ENCODE measurements at regions not wholly inside any gene's neighbourhood (a gene's known extent, or its start where the extent isn't known, plus 50 kb on each side); places are given as distances from the start of the nearest gene placed in this dataset.

DNA sequence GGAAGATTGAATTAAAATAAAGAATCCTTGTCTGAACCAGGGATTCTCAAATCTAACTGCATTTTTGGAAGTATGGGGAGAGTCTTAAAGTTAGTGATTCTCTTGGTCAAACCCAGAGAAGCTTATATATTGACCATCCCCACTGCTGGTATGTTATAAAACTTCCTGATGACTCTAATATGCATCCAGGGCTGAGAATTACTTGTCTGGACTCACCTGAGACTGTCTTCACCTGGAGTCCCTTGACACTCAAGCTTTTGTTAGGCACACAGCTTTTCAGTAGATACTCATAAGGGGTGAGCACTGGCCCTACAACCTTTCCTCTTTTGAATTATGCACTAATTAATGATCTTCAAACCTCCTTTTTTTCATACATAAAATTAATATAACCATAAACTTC, 149.6 kb upstream of the GULP1 start:
- DNase-seq (ENCODE audit: low spot score) = no peak

DNA sequence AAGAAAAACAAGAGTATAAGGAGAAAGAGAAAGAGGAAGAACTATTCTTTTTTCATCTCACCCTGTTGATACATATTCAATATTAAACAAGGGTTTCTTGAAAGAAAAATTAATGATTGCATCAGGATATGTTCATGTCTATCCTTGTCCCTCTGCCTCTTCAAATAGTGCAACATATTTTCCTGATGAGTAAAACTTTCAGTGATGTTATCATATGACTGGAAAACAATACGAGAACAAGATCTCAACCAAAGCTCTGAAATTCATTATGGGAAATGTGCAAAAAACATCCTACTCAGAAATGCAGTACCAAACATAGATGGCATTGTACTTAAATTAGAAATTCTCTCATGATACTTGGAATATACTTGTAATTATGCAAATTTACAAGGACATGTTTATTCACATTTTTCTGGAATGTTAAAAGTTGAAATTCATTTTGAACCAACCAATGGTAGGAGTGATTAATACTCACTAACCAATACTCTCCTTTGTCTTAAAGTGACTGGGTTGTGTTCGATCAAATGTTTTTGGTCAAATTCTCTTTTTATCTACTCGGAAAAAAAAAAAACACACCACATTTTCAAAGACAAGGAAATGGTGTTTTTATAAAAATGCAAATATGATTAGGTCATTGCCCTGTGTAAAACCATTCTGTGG, 148.9 kb upstream of the GULP1 start:
- DNase-seq (ENCODE audit: low spot score) = peak; percentile 53

DNA sequence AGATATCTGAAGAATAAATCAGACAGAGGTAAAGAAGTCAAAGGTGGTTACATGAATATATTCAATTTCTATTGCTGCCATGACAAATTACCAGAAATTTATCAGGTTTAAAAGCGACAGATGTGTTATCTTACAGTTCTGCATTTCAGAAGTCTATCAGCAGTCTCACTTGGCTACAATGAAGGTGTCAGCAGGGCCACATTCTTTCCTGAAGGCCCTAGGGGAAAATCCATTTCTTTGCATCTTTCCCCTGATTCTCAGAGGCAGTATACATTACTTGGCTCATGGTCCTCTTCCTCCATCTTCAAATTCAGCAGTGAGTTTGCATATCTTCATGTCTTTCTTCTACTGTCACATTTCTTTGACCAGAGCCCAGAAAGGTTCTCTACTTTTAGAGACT, 145.8 kb upstream of the GULP1 start:
- no peak for DNase-seq (ENCODE audit: low spot score)

DNA sequence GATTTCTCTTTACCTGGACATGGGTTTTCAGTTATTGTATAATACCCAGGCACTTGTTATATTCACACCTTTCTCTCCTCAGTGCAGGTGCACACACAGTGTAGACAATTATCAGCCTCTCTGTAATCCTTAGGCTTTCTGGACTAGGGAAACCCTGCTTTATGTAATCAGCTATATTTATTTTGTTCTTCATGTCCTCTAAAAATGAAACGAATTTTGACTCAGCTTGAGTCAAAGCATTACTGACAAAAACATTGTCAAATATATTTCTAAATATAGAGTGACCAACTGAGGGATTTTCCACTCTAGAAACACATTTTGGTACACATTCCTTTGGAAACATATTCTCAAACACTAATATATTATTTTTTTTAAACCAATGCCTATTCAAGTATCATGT, 144.8 kb upstream of the GULP1 start:
- no peak for DNase-seq (ENCODE audit: low spot score)

DNA sequence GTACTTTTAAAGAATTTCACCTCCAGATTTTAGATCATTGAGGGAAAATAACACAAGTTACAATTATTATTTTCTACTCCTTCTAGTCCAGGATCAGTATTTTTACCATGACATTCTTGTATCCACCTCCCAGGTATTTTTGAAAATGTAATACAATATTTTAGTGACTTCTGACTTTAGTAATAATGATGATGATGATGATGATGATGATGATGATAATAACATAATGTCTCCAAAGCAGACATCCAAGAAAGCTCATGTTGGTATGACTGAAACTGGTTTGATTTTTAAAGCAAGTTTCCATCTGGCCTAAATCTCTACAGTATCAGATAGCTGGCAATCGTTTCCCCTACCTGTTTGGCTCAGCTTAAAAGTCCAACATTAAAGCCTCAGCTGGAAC, 140.0 kb upstream of the GULP1 start:
- no peak for DNase-seq (ENCODE audit: low spot score)

DNA sequence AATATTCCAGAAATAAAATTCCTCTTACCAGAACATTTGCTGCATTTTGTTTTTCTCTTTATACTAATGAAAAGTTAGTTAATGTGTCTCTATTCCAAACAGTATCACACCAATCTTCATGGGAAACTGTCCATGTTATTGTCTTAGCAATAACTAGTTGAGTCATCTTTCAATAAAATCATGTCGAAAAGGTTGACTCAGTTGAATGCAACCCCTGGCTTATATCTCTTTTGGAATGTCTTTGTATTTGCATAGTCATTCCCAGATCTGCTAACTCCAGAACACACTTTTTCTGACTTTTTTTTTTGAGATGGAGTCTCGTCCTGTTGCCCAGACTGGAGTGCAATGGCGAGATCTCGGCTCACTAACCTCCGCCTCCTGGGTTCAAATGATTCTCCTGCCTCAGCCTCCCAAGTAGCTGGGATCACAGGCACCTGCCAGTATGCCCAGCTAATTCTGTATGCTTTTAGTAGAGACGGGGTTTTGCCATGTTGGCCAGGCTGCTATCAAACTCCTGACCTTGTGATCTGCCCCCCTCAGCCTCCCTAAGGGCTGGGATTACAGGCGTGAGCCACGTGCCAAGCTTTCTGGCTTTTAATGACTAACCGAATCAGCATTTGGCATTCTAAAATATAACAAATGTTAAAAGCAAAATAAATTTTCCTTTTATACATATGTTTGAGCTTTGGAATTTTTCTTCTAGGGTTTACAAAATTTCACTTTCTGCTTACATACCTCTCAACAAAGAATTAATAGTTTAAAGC, 133.2 kb upstream of the GULP1 start:
- peak; percentile 10 for DNase-seq (ENCODE audit: low spot score)

DNA sequence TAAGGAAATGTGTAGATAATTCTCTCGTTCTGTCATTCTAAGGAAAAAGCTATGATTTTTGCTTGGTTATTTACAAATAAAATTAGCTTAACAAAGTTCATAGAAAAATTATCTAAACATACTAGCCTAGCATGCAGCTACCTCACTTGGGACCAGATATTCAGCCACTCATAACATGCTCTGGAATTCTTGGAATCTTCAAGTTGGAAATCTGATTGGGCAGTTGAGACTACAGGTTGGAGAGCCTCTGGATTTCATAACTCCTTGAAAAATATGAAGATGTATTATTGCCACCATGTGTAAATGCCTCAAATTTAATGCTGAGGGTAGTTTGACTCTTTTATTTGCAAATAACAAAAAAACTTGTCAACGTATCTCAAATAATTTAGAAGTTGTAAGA, 132.2 kb upstream of the GULP1 start:
- no peak for DNase-seq (ENCODE audit: low spot score)

DNA sequence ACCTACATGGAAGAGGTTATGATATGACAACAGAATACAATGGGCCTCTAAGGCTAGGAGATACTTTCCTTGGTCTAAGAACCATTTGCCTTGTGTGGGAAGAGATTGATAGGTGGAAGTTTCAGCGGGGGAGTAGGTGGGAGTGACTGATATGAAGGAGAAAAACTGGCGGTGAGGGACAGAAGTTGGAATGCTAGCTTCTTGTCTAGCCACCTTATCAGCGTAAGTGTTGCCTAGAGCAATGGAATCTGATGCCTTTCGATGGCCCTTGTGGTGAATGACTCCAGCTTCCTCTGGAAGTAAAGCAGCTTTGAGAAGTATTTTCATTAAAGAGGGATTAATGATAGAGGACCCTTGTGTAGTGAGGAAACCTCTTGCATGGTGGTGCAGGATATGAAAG, 121.3 kb upstream of the GULP1 start:
- DNase-seq (ENCODE audit: low spot score) = no peak

DNA sequence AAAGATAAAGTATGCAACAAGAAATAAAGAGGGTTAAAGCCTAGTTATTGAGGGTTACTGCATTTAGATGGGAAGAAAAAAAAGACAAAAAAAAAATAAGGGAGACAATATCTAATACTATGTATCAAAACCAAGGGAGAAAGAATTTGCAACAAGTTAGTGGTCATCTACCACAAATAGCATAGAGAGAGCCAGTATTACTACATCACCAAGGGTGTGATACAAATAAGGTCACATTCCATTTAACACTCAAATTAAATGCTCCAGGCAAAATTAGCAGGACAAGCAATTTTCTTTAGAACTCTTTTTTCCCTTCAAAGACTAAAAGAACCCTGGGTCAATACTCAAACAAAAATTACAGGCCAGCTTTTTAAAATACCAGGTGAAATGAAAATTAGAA, 115.1 kb upstream of the GULP1 start:
- DNase-seq (ENCODE audit: low spot score) = no peak

DNA sequence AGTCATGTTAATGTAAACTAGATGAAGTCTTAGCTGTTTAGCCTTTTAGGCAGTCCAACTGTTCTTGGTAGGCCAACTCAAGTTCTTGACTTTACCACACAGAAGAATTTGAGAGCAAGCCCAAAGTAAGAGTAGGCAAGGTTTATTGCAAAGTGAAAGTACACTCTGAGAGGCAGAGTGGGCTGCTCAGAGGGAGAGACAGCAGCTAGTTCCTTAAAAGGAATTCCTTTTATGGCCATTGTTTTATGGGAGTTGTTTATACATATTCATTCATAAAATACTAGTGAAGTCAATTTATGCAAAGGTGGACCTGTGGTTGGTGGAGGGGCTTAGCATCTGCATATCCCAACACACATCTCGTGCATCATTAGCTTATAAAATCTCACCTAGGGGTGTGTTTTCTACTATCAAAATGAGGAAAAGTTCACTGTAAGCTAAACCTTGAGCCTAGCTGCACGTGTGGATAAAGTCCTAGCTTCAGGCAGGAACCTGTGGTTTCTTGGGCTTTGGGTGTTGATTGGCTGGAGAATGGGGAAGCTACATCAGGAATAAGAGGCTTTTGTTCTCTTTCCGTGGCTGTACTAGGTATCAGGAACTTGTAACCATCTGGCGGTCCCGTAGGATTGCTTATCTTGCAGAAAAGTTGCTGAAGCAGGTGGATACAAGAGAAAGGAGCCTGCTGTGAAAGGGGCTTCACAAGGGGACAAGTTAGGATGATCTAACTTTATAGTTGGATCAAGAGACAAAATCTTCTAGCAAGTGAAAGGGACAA, 110.4 kb upstream of the GULP1 start:
- DNase-seq (ENCODE audit: low spot score) = no peak

DNA sequence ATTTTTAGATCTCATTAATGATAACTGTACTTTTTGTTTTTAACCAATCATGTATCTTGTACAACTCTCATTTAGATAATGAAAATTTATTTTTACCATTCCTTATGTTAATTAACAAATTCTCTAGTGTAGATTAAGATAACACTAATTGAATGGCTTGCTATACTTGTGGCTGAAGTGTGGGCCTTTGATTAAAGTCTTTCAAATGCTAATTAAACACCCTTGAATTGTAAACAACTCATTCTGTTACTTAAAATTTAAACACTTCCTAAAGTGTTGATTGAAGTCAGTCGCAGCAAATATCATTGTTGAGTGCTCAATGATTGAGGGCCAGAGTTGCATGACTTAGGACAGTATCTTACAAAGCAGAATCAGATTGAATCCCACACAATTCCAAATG, 109.8 kb upstream of the GULP1 start:
- no peak for DNase-seq (ENCODE audit: low spot score)

DNA sequence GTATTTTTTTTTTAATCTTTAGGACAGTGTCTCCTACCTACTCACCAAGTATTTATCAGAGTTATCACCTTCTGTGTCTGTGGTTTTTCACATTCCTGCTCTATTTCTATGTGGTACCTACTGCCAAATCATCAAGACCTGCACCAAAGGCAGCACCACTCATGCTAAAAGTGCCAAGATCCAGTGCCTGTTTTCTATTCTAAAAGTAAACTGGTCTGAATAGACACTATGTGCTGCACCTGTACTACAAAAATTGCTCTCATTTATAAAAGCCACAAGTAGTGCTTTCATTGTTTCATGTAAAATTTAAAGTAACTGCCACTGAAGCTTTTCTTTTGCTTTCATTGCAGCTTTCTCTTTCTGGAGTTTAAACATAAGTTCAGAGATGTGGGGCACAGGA, 103.9 kb upstream of the GULP1 start:
- DNase-seq (ENCODE audit: low spot score) = no peak

DNA sequence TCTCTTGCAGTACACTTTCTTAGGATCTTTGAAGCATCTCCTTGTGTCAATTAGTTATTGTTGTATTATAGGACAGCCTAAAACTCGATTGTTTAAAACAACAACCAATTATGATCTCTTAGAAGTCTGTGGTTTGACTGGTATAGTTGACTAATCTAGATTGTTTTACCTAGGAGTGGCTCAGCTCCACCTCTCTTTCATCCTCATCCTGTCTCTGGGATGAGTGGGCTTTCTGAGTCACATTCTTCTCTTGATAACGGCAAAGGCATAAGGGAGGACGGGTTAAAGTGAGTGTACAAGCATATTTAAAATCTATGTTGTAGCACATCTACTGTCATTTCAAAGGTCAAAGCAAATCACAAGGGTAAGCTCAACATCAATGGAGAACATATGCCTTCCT, 102.3 kb upstream of the GULP1 start:
- DNase-seq (ENCODE audit: low spot score) = peak; percentile 64

DNA sequence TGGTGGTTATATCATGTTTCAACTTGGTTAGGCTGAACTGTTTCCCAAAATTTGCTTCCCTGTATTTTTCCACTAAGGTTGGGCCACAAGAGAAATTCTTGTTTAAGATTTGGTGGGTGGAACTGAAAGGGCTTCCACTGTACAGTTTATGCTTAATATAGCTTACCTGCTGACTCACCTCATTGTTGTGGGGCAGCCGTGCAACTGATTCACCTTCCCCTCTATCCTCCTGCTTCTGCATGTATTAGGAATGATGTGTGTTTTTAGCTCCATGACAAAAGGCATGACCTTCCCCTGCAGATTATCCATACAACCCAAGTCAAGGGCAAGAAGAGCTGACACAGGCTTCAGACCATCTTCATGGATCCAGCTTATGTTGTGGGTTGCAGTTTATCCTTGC, 98.4 kb upstream of the GULP1 start:
- DNase-seq (ENCODE audit: low spot score) = peak; percentile 79

DNA sequence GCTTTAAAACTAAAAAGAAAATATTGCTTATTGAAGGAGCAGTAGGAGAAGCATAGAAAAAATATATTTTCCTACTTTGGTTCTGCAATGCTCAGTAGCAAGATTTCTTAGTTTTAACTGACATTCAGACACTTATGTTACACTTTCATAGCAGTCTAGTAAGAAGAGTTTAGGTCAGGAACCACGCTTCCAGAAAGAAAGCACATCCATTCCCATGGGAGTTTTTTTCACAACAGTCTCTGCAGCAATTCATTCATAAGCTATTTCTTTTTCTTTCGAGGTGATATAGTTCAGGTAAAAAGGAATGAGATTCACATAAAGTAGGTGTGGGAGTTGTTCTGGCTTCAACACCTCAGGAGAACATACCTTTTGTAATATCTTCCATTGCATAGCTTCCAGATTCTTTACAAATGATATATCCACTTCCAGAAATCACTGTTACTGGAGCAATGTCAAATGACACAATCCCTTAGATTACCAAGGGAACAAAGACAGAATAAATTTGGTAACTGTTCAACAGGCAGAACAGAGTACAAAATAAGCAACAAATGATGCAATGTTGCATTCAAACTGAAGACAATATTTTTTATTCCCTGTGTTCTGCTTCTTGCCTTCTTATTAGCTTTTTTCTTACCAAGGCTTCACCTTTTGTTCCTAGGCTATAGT, 95.2 kb upstream of the GULP1 start:
- no peak for DNase-seq (ENCODE audit: low spot score)

DNA sequence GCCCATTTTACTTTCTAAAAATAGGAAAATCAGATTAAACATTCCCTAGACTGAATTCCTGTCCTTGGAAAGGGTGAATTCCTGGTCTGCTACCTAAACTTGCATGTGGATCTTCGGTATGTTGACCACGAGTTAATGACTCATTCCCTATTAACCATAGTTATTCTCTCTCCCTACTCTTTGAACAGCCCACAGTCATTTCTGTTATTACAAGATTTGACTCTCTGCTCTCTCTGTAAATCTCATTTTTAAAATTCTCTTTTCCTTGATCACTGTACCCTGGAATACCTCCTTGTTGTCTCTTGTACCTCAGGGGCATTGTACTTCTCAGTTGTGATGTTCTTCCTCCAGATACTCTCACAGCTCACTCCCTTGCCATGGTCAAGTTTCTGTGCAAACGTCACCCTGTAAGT, 92.0 kb upstream of the GULP1 start:
- peak; percentile 94 for DNase-seq (ENCODE audit: low spot score)

DNA sequence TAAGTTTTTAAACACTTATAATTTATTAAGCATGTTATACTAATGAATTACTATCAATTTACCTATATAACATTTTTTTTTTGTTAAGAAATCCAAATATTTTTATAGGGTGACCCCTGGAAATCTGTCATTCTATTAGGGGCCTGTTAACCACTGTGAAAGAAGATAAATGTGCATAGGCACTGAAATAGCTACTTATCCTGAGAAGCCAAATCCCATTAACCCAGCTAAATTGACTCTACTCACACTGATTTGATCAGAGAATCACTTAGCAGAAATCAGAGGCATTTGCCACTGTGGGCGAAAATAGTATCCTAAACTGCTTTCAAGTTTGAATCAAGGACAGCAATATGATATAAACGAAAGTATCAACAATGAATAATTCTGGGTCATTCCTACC, 90.0 kb upstream of the GULP1 start:
- DNase-seq (ENCODE audit: low spot score) = no peak

DNA sequence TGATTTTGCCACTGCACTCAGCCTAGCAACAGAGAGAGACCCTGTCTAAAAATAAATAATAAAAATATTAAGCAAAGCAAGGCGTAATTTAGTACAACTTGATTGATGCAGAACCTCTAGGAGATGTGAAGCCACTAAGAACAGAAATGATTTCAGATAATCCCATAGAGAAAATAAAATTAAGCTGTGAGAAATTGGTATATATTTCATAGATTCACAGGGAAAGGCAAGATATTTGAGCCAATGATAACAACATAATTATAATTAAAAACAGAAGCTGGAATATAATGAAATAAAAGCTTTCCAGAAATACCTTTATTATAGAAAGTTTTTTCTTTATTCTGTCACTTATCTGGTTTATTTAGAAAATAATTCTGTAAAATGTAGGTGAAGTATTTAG, 88.9 kb upstream of the GULP1 start:
- no peak for DNase-seq (ENCODE audit: low spot score)

DNA sequence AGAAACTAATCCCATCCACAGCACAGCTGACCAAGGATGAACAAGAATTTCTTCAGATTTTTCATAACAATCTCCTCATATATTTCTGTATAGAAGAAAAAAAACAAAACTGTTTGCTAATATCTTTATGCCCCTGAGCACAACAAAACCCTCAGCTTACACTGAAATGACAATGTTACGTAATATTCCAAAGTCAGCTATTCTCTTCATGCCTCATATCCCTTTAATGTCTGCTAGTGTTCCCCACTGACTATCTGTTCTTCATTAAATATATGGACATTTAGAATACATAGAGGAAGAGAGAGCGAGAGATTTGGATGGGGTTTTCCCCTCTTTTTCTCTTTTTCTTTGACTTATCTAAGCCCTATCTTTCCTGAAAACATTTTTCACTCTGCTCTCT, 87.9 kb upstream of the GULP1 start:
- no peak for DNase-seq (ENCODE audit: low spot score)

DNA sequence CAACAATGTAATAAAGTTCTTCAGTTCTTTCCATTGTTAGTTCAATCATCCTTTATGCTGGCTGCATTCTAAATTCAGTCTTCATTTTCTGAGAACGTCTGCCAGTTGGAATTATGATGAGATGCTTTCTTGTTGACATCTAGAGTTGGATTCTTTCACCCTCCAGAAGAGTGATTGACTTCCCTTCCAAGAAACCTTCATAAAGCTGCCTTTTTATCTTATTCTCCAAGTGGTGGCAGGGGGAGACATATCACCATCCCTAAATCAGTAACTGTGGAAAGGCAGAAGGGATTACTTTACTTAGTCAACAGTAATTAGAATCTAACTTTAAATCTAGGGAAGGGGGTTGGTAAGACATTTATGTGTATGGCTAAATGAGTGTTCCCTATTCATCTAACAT, 86.8 kb upstream of the GULP1 start:
- no peak for DNase-seq (ENCODE audit: low spot score)

DNA sequence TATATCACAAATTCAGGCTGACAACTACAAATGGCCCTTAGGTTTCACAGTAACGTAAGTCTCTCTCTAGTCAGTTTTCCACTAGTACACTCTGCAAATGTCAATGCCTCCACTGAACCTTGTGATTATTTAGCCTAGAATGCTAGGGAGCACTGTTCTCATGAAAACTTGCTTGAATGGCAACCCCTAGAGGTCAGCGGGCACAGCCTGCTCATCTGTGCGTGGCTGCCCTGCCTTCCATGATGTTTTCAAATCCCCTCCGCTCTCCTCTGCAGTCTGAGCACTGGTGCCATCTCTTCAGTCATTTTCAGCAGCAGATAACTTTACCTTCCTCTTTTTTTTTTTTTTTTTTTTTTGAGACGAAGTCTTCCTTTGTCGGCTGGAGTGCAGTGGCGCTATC, 84.1 kb upstream of the GULP1 start:
- DNase-seq (ENCODE audit: low spot score) = no peak

DNA sequence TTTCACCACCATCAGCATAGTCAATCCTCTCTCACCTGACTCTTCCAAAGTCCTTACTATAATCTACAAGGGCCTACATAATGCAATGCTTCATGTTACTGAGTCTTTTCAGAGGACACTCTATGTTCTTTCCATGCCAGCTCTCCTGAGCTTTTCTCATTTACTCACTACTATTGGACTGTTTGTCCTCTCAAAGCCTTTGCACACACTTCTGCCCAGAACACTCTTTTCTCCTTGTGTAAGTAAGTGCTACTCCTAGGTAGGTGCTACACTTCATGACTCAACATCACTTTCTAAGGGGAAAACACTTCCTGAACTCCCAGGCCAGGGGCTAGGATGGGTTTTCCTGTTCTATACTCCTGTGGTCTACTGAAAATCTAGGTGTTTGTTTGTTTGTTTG, 82.5 kb upstream of the GULP1 start:
- DNase-seq (ENCODE audit: low spot score) = no peak

DNA sequence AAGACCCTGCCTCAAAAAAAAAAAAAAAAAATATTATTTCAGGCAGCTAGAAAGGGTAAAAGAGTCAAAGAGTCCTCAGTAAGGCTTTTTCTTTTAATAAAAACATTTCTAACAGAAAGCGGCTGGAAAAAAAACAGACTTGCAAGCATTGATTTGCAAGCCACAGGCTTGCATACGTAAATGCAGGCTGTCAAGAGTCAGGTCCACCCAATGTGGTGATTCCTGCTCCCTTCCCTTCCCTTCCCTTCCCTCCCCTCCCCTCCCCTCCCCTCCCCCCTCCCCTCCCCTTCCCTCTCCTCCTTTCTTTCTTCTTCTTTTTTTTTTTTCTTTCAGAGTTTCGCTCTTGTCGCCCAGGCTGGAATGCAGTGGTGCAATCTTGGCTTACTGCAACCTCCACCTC, 74.4 kb upstream of the GULP1 start:
- no peak for DNase-seq (ENCODE audit: low spot score)

Data from kidney tubule cell (primary cell).